PC-9 (cell line): ENCODE measurements at regions not wholly inside any gene's neighbourhood (a gene's known extent, or its start where the extent isn't known, plus 50 kb on each side); places are given as distances from the start of the nearest gene placed in this dataset.

ENCODE experiments used
- BruUV-seq: library from RNA; stranded (reverse); fragments of 400-500 nt; replicated peaks from 2 replicates; lab custom pipeline; 2021; lab: Mats Ljungman, UMichigan
- CTCF ChIA-PET: fragments of 300-600 bp; sonication (Branson Sonifier 250); formaldehyde crosslinking; loops from one replicate; lab custom pipeline; 2022; ENCODE audit warnings: antibody characterized with exemption; lab: Charles Lee
- POLR2A ChIA-PET: fragments of 300-600 bp; sonication (Branson Sonifier 250); formaldehyde crosslinking; loops from one replicate; lab custom pipeline; 2022; ENCODE audit warnings: antibody characterized with exemption; ENCODE audit not compliant: unreplicated experiment; lab: Charles Lee
- DNase-seq, 2 experiments: peaks; one replicate each; pipeline versions ENCODE4 v3.0.0 to v3.0.0-alpha.2; 2015 to 2022; ENCODE audit warnings: mixed read lengths in 1 of 2
- H2AFZ ChIP-seq: fragments of 200-600 bp; sonication (generic); 2 replicates; pipeline ENCODE4 v1.8.1; 2017; ENCODE audit warnings: antibody characterized with exemption
- H3F3A ChIP-seq: fragments of 200-600 bp; sonication (generic); 2 replicates; pipeline ENCODE4 v1.8.1; 2017; ENCODE audit warnings: antibody characterized with exemption, mild to moderate bottlenecking, low read depth; ENCODE audit not compliant: insufficient read depth
- H3K27ac ChIP-seq: fragments of 200-600 bp; sonication (generic); 2 replicates; pipeline ENCODE4 v1.6.1; 2016; ENCODE audit warnings: mixed run types
- H3K27me3 ChIP-seq: fragments of 200-600 bp; sonication (generic); 2 replicates; pipeline ENCODE4 v1.6.1; 2016; ENCODE audit warnings: low read depth, mixed run types; ENCODE audit not compliant: insufficient read depth
- H3K36me3 ChIP-seq: fragments of 200-600 bp; sonication (generic); 2 replicates; pipeline ENCODE4 v1.6.1; 2016; ENCODE audit warnings: low read depth, mixed run types
- H3K4me1 ChIP-seq: fragments of 200-600 bp; sonication (generic); replicated peaks from 2 replicates; pipeline ENCODE4 v1.6.1; 2016; ENCODE audit warnings: mixed run types; ENCODE audit not compliant: insufficient read depth
- H3K4me2 ChIP-seq: fragments of 200-600 bp; sonication (generic); 2 replicates; pipeline ENCODE4 v1.6.1; 2017; ENCODE audit warnings: mixed run types
- H3K4me3 ChIP-seq: fragments of 200-600 bp; sonication (generic); 2 replicates; pipeline ENCODE4 v1.6.1; 2016; ENCODE audit warnings: mixed run types
- H3K79me2 ChIP-seq: fragments of 200-600 bp; sonication (generic); 2 replicates; pipeline ENCODE4 v1.6.1; 2017; ENCODE audit warnings: low read depth, mixed run types
- H3K9me2 ChIP-seq: fragments of 200-600 bp; sonication (generic); 2 replicates; pipeline ENCODE4 v1.8.1; 2017; ENCODE audit warnings: mild to moderate bottlenecking; ENCODE audit not compliant: insufficient read depth
- H3K9me3 ChIP-seq: fragments of 200-600 bp; sonication (generic); 2 replicates; pipeline ENCODE4 v1.8.1; 2016; ENCODE audit warnings: low read depth; ENCODE audit not compliant: insufficient read depth
- H4K20me1 ChIP-seq: fragments of 200-600 bp; sonication (generic); 2 replicates; pipeline ENCODE4 v1.8.1; 2017; ENCODE audit not compliant: insufficient read depth
- EZH2 ChIP-seq: fragments of 200-600 bp; sonication (generic); IDR thresholded peaks from 2 replicates; pipeline ENCODE4 v1.8.0; 2017; ENCODE audit warnings: antibody characterized with exemption, low read depth
- intact Hi-C: fragments of 100-400 bp; cut with micrococcal nuclease; formaldehyde crosslinking; loops from one replicate; pipeline ENCODE4 v1.10.0; 2022; ENCODE audit not compliant: unreplicated experiment
- TF ChIP-seq, protein P1 (sequence below): fragments of 200-600 bp; sonication (generic); conservative IDR thresholded peaks from 2 replicates; pipeline ENCODE4 v1.6.1; 2017; ENCODE audit warnings: mixed run types, antibody characterized with exemption, mild to moderate bottlenecking, moderate library complexity

- H3K9me2 ChIP-seq, result no peaks in the 10 kb centered on the region
- H2AFZ ChIP-seq, result no peak overlapping the region
- no peaks in the 10 kb centered on the region for H3K27me3 ChIP-seq
- CTCF ChIA-PET, result no interaction called here
- intact Hi-C loops, result no loop called here
- TF ChIP-seq EZH2, result no peak
- TF ChIP-seq, protein P1, sequence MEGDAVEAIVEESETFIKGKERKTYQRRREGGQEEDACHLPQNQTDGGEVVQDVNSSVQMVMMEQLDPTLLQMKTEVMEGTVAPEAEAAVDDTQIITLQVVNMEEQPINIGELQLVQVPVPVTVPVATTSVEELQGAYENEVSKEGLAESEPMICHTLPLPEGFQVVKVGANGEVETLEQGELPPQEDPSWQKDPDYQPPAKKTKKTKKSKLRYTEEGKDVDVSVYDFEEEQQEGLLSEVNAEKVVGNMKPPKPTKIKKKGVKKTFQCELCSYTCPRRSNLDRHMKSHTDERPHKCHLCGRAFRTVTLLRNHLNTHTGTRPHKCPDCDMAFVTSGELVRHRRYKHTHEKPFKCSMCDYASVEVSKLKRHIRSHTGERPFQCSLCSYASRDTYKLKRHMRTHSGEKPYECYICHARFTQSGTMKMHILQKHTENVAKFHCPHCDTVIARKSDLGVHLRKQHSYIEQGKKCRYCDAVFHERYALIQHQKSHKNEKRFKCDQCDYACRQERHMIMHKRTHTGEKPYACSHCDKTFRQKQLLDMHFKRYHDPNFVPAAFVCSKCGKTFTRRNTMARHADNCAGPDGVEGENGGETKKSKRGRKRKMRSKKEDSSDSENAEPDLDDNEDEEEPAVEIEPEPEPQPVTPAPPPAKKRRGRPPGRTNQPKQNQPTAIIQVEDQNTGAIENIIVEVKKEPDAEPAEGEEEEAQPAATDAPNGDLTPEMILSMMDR, result no peak
- H3K4me3 ChIP-seq, result no peak overlapping the region
- H3K9me3 ChIP-seq, result no peaks in the 10 kb centered on the region
- H3K4me2 ChIP-seq, result no peak overlapping the region
- POLR2A ChIA-PET, result no interaction called here
- no peaks in the 10 kb centered on the region for H3K79me2 ChIP-seq
- BruUV-seq, result no TSS peak
- H3F3A ChIP-seq, result no peaks in the 10 kb centered on the region
- no peaks in the 10 kb centered on the region for H3K36me3 ChIP-seq
- H4K20me1 ChIP-seq, result no peaks in the 10 kb centered on the region
- H3K4me1 ChIP-seq, result no peaks in the 10 kb centered on the region
- H3K27ac ChIP-seq, result no peak overlapping the region
- no peak for DNase-seq
These were observed 718.1 kb upstream of the ANO3 start for GRCh38 chr11:25613865-25614264.

DNA sequence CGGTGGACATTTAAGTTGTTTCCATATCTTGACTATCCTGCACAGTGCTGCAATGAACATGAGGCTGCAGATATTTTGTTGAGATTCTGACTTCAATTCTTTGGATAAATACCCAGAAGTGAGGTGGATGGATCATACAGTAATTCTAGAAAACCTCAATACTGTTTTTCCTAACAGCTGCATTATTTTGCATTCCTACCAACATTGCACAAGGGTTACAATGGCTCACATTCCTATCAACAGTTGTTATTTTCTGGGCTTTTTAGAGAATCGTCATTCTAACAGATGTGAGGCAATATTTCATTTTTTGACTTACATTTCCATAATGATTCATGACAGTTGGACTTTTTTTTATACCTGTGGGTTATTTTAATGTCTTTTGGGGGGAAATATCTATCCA lies 716.9 kb upstream of the ANO3 start:
- H2AFZ ChIP-seq, result no peak overlapping the region
- H3K27me3 ChIP-seq, result no peaks in the 10 kb centered on the region
- no peaks in the 10 kb centered on the region for H3K9me3 ChIP-seq
- no peak overlapping the region for H3K27ac ChIP-seq
- no peak overlapping the region for H3K4me3 ChIP-seq
- H3K79me2 ChIP-seq, result no peaks in the 10 kb centered on the region
- no peaks in the 10 kb centered on the region for H3K4me1 ChIP-seq
- no peaks in the 10 kb centered on the region for H3K36me3 ChIP-seq
- H3K4me2 ChIP-seq, result no peak overlapping the region
- TF ChIP-seq, protein P1, result no peak
- TF ChIP-seq EZH2, result no peak
- BruUV-seq, result no TSS peak
- no peaks in the 10 kb centered on the region for H3K9me2 ChIP-seq
- DNase-seq, result no peak
- CTCF ChIA-PET, result no interaction called here
- H4K20me1 ChIP-seq, result no peaks in the 10 kb centered on the region
- POLR2A ChIA-PET, result no interaction called here
- intact Hi-C loops, result no loop called here
- H3F3A ChIP-seq, result no peaks in the 10 kb centered on the region

GRCh38 chr11:25615841-25616240 lies 716.1 kb upstream of the ANO3 start:
- Histone ChIP-seq H3K36me3 (no peaks in the 10 kb centered on the region), H3K4me1 (no peaks in the 10 kb centered on the region), H3K27me3 (no peaks in the 10 kb centered on the region), H4K20me1 (no peaks in the 10 kb centered on the region), H3K9me3 (no peaks in the 10 kb centered on the region), H3K4me2 (no peak overlapping the region), H3K9me2 (no peaks in the 10 kb centered on the region), H3F3A (no peaks in the 10 kb centered on the region), H3K79me2 (no peaks in the 10 kb centered on the region), H3K27ac (no peak overlapping the region), H2AFZ (no peak overlapping the region), H3K4me3 (no peak overlapping the region)
- intact Hi-C loops, result no loop called here
- CTCF ChIA-PET, result no interaction called here
- no TSS peak for BruUV-seq
- no peak for DNase-seq
- TF ChIP-seq, protein P1, result no peak
- no peak for TF ChIP-seq EZH2
- POLR2A ChIA-PET, result no interaction called here
